Transverse colon (tissue), 4 donors: ENCODE measurements at regions not wholly inside any gene's neighbourhood (a gene's known extent, or its start where the extent isn't known, plus 50 kb on each side); places are given as distances from the start of the nearest gene placed in this dataset.

Source experiments
- DNase-seq: peaks from one replicate; pipeline ENCODE4 v3.0.0-alpha.2; 2019
- H3K27ac ChIP-seq, 4 donors: fragments of 200-600 bp; sonication (generic); 2 replicates each; pipeline ENCODE4 v1.5.1; 2016 to 2018; ENCODE audit warnings: inconsistent platforms in 4 of 4
- H3K27me3 ChIP-seq: fragments of 200-600 bp; sonication (generic); 2 replicates; pipeline ENCODE4 v1.5.1; 2017; ENCODE audit warnings: inconsistent platforms
- H3K36me3 ChIP-seq, 4 donors: fragments of 200-600 bp; sonication (generic); 2 replicates each; pipeline ENCODE4 v1.5.1; 2017 to 2019; ENCODE audit warnings: inconsistent platforms in 4 of 4
- H3K4me1 ChIP-seq, 4 donors: fragments of 200-600 bp; sonication (generic); 2 replicates each; pipeline ENCODE4 v1.5.1; 2017 to 2020; ENCODE audit warnings: inconsistent platforms in 4 of 4
- H3K4me3 ChIP-seq, 4 donors: fragments of 200-600 bp; sonication (generic); 1 replicate in 1 of 4; 2 replicates in 3 of 4; pipeline versions ENCODE4 v1.5.1 to v1.6.1; 2017 to 2019; ENCODE audit warnings: inconsistent platforms in 4 of 4
- H3K9me3 ChIP-seq, 2 donors: fragments of 200-600 bp; sonication (generic); 2 replicates each; pipeline ENCODE4 v1.5.1; 2017 to 2019; ENCODE audit warnings: inconsistent platforms in 2 of 2
- CTCF ChIP-seq, 5 experiments: fragments of 200-600 bp in 3 of 5; fragments of 450-650 bp in 2 of 5; sonication (generic) in 3 of 5; IDR thresholded peaks; 1 replicate in 2 of 5; 2 replicates in 3 of 5; pipeline ENCODE4 v1.5.1; 2016 to 2017; ENCODE audit warnings: antibody characterized with exemption in 5 of 5, inconsistent platforms in 3 of 5, mild to moderate bottlenecking in 2 of 5, moderate library complexity in 1 of 5
- EP300 ChIP-seq: sonication (generic); formaldehyde crosslinking; IDR thresholded peaks from one replicate; pipeline ENCODE4 v1.6.1; 2017; ENCODE audit warnings: antibody characterized with exemption, low read depth
- POLR2A ChIP-seq: fragments of 450-650 bp; IDR thresholded peaks from one replicate; pipeline ENCODE4 v1.6.1; 2016; ENCODE audit warnings: antibody characterized with exemption, mild to moderate bottlenecking, moderate library complexity
- POLR2AphosphoS5 ChIP-seq, 3 donors: sonication (generic); formaldehyde crosslinking; IDR thresholded peaks; one replicate each; pipeline ENCODE4 v1.6.1; 2016; ENCODE audit warnings: antibody characterized with exemption in 3 of 3
- WGBS, 2 donors: methylation state at CpG; one replicate each; pipeline ENCODE4 v1.1.5; 2018; ENCODE audit warnings: low coverage in 1 of 2; 5-methylcytosine and 5-hydroxymethylcytosine counted together
- in situ Hi-C, 4 donors: fragments of 200-750 bp; cut with MboI; loops; one replicate each; pipeline versions ENCODE4 v1.15.0 to v1.15.1; 2017; ENCODE audit warnings: low sequenced_read_pairs in 3 of 4, low pct_ligation_motif_present in 1 of 4, low pct_unique_long_range_greater_than_20kb in 1 of 4
- intact Hi-C: fragments of 100-400 bp; cut with DNase I; formaldehyde crosslinking; loops from one replicate; pipeline ENCODE4 v1.15.1; 2023; ENCODE audit warnings: low total_unique reads

GRCh38 chr2:3944841-3945240 is 241.5 kb downstream of the DCDC2C start:
- intact Hi-C loops (no loop called here), in situ Hi-C loops (no loop called here)
- Histone ChIP-seq H3K9me3 (peaks cover 0 to 4% of the 10 kb centered on the region in 2 donors), H3K4me1 (no peaks in the 10 kb centered on the region), H3K27ac (no peak overlapping the region), H3K36me3 (no peaks in the 10 kb centered on the region), H3K4me3 (no peak overlapping the region), H3K27me3 (no peaks in the 10 kb centered on the region)
- 72 to 81% methylated on average over 3 of the region's 3 CpGs for WGBS, 2 donors
- TF ChIP-seq POLR2AphosphoS5 (IDR thresholded peaks at IDR 0.05) (no peak), POLR2A (no peak), EP300 (no peak), CTCF (IDR thresholded peaks at IDR 0.05) (no peak)
- DNase-seq, result no peak

- no peaks in the 10 kb centered on the region for H3K27me3 ChIP-seq
- in situ Hi-C loops (no loop called here), intact Hi-C loops (no loop called here)
- no peaks in the 10 kb centered on the region for H3K36me3 ChIP-seq
- H3K27ac ChIP-seq, result no peak overlapping the region
- WGBS, 2 donors, result 57 to 69% methylated on average over 5 to 7 of the region's 7 CpGs
- DNase-seq, result no peak
- H3K4me1 ChIP-seq, result no peaks in the 10 kb centered on the region
- H3K9me3 ChIP-seq, result peaks cover 0 to 4% of the 10 kb centered on the region in 2 donors
- TF ChIP-seq CTCF (IDR thresholded peaks at IDR 0.05), result no peak
- TF ChIP-seq POLR2A, result no peak
- no peak for TF ChIP-seq EP300
- TF ChIP-seq POLR2AphosphoS5 (IDR thresholded peaks at IDR 0.05), result no peak
- H3K4me3 ChIP-seq, result no peak overlapping the region
Observed at GRCh38 chr2:3948191-3948590, 244.8 kb downstream of the DCDC2C start.

- no peak overlapping the region for H3K4me3 ChIP-seq
- H3K9me3 ChIP-seq, result no peaks in the 10 kb centered on the region
- TF ChIP-seq CTCF (IDR thresholded peaks at IDR 0.05) (no peak), POLR2AphosphoS5 (IDR thresholded peaks at IDR 0.05) (no peak), POLR2A (no peak), EP300 (no peak)
- no peak for DNase-seq
- H3K36me3 ChIP-seq, result no peaks in the 10 kb centered on the region
- H3K27me3 ChIP-seq, result no peaks in the 10 kb centered on the region
- 75 to 85% methylated on average over 4 to 7 of the region's 11 CpGs for WGBS, 2 donors
- no peaks in the 10 kb centered on the region for H3K4me1 ChIP-seq
- H3K27ac ChIP-seq, result no peak overlapping the region
- in situ Hi-C loops (no loop called here), intact Hi-C loops (no loop called here)
Observed at GRCh38 chr2:3951131-3951954, 248.0 kb downstream of the DCDC2C start.

GRCh38 chr2:3952866-3953516 is 249.6 kb downstream of the DCDC2C start:
- in situ Hi-C loops (no loop called here), intact Hi-C loops (no loop called here)
- H3K27ac ChIP-seq, result no peak overlapping the region
- TF ChIP-seq CTCF (IDR thresholded peaks at IDR 0.05) (no peak), POLR2AphosphoS5 (IDR thresholded peaks at IDR 0.05) (no peak), POLR2A (no peak), EP300 (no peak)
- H3K27me3 ChIP-seq, result no peaks in the 10 kb centered on the region
- no peaks in the 10 kb centered on the region for H3K9me3 ChIP-seq
- H3K4me1 ChIP-seq, result no peaks in the 10 kb centered on the region
- H3K36me3 ChIP-seq, result no peaks in the 10 kb centered on the region
- WGBS, 2 donors, result 60 to 86% methylated on average over 1 to 12 of the region's 12 CpGs
- no peak for DNase-seq
- H3K4me3 ChIP-seq, result no peak overlapping the region
